ENCODE measurements at regions not wholly inside any gene's neighbourhood (a gene's known extent, or its start where the extent isn't known, plus 50 kb on each side); places are given as distances from the start of the nearest gene placed in this dataset.

DNA sequence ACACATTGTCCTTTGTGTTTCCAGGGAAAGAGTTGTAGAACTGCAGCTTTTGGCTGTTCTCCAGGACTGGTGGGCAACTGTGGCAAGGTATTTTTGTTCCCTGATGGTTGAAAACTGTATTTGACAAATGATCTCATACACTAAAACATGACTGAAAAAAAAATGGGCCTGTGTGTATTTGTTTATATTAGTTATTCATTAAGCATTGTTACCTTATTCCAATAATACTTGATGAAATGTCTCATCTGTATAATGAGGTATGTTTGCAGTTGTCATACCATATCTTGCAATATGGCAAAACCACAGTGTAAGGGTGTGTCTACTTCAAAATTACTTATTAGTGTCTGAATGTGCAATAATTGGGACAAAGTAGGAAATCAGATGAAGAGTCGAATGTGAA, 479.4 kb upstream of the NOVA1 start:
- Histone ChIP-seq H3K4me3 (ENCODE audit: control insufficient read depth in 2 of 3, extremely low read depth in 1 of 3, insufficient read depth in 2 of 3, low read depth in 1 of 3, low read length in 3 of 3) (no peak overlapping the region), H3K36me3 (ENCODE audit: control insufficient read depth in 2 of 2, extremely low read depth in 1 of 2, insufficient read depth in 2 of 2, low read length in 2 of 2) (no peaks in the 10 kb centered on the region), H3K9me1 (ENCODE audit: control insufficient read depth, extremely low read depth, insufficient read depth, low read length) (no peaks in the 10 kb centered on the region), H3K4me2 (ENCODE audit: control insufficient read depth, extremely low read depth, insufficient read depth, low read depth, low read length) (no peak overlapping the region), H3K27me3 (ENCODE audit: control insufficient read depth, extremely low read depth, insufficient read depth, low read length) (no peaks in the 10 kb centered on the region), H3K27ac (ENCODE audit: control insufficient read depth, insufficient read depth, low read length) (no peak overlapping the region), H2AFZ (ENCODE audit: control insufficient read depth, low read length) (no peak overlapping the region), H3K9me3 (ENCODE audit: control insufficient read depth, low read depth, low read length) (no peaks in the 10 kb centered on the region), H3K79me2 (ENCODE audit: control insufficient read depth, insufficient read depth, low read length) (no peaks in the 10 kb centered on the region), H4K20me1 (ENCODE audit: control insufficient read depth, extremely low read depth, insufficient read depth, low read length) (no peaks in the 10 kb centered on the region), H3K4me1 (ENCODE audit: control insufficient read depth, extremely low read depth, insufficient read depth, low read length) (no peaks in the 10 kb centered on the region), H3K9ac (ENCODE audit: control insufficient read depth, extremely low read depth, insufficient read depth, low read length) (no peak overlapping the region)
- dilution Hi-C loops (cut with MboI; ENCODE audit: extremely low pct_ligation_motif_present, low sequenced_read_pairs): no loop called here
- FAIRE-seq (no peak), DNase-seq (ENCODE audit: low read depth, low spot score) (no peak)
- TF ChIP-seq EZH2 (IDR thresholded peaks at IDR 0.05; ENCODE audit: low read length): no peak
- TF ChIP-seq CTCF (optimal IDR thresholded peaks at IDR 0.05 in 1 of 3, IDR thresholded peaks at IDR 0.05 in 1 of 3, conservative IDR thresholded peaks at IDR 0.05 in 1 of 3; ENCODE audit: extremely low read depth in 1 of 3, insufficient read depth in 2 of 3, low read length in 3 of 3): no peak

- no peaks in the 10 kb centered on the region for H3K9me3 ChIP-seq (ENCODE audit: control insufficient read depth, low read depth, low read length)
- dilution Hi-C loops (cut with MboI; ENCODE audit: extremely low pct_ligation_motif_present, low sequenced_read_pairs): no loop called here
Observed at GRCh38 chr14:27077710-27078109, 479.9 kb upstream of the NOVA1 start.

More at GRCh38 chr14:27077710-27078109, 479.9 kb upstream of the NOVA1 start:
- H3K4me1 ChIP-seq (ENCODE audit: control insufficient read depth, extremely low read depth, insufficient read depth, low read length): no peaks in the 10 kb centered on the region
- FAIRE-seq: no peak
- H3K36me3 ChIP-seq (ENCODE audit: control insufficient read depth in 2 of 2, extremely low read depth in 1 of 2, insufficient read depth in 2 of 2, low read length in 2 of 2): no peaks in the 10 kb centered on the region
- no peak overlapping the region for H3K27ac ChIP-seq (ENCODE audit: control insufficient read depth, insufficient read depth, low read length)
- no peak overlapping the region for H2AFZ ChIP-seq (ENCODE audit: control insufficient read depth, low read length)
- TF ChIP-seq EZH2 (IDR thresholded peaks at IDR 0.05; ENCODE audit: low read length): no peak
- TF ChIP-seq CTCF (optimal IDR thresholded peaks at IDR 0.05 in 1 of 3, IDR thresholded peaks at IDR 0.05 in 1 of 3, conservative IDR thresholded peaks at IDR 0.05 in 1 of 3; ENCODE audit: extremely low read depth in 1 of 3, insufficient read depth in 2 of 3, low read length in 3 of 3): no peak
- H3K27me3 ChIP-seq (ENCODE audit: control insufficient read depth, extremely low read depth, insufficient read depth, low read length): no peaks in the 10 kb centered on the region
- H3K9ac ChIP-seq (ENCODE audit: control insufficient read depth, extremely low read depth, insufficient read depth, low read length): no peak overlapping the region
- no peak overlapping the region for H3K4me2 ChIP-seq (ENCODE audit: control insufficient read depth, extremely low read depth, insufficient read depth, low read depth, low read length)
- no peaks in the 10 kb centered on the region for H4K20me1 ChIP-seq (ENCODE audit: control insufficient read depth, extremely low read depth, insufficient read depth, low read length)
- H3K4me3 ChIP-seq (ENCODE audit: control insufficient read depth in 2 of 3, extremely low read depth in 1 of 3, insufficient read depth in 2 of 3, low read depth in 1 of 3, low read length in 3 of 3): no peak overlapping the region
- DNase-seq (ENCODE audit: low read depth, low spot score): no peak
- H3K79me2 ChIP-seq (ENCODE audit: control insufficient read depth, insufficient read depth, low read length): no peaks in the 10 kb centered on the region
- H3K9me1 ChIP-seq (ENCODE audit: control insufficient read depth, extremely low read depth, insufficient read depth, low read length): no peaks in the 10 kb centered on the region

Measured in keratinocyte (primary cell).